ENCODE measurements at regions not wholly inside any gene's neighbourhood (a gene's known extent, or its start where the extent isn't known, plus 50 kb on each side); places are given as distances from the start of the nearest gene placed in this dataset.

GRCh38 chr7:131674131-131674530, 117.7 kb upstream of the PODXL start:
- ATAC-seq = no peak
- intact Hi-C loops (cut with micrococcal nuclease) = no loop called here
- Mint-ChIP-seq H3K9me3 (no peaks in the 10 kb centered on the region), H3K4me3 (no peak overlapping the region), H3K4me1 (ENCODE audit: low read depth) (no peaks in the 10 kb centered on the region), H3K27ac (no peak overlapping the region), H3K36me3 (ENCODE audit: low read depth) (no peaks in the 10 kb centered on the region), H3K27me3 (peaks cover 24% of the 10 kb centered on the region)
- no peak for DNase-seq
- TF ChIP-seq CTCF (IDR thresholded peaks at IDR 0.05) = no peak
- ChIA-PET CTCF (interaction anchor here (1.3 kb wide), 1 partner anchor 15 kb away, joined by 3 read pairs; no protein-coding TSS in a partner anchor), POLR2A (no interaction called here)

DNA sequence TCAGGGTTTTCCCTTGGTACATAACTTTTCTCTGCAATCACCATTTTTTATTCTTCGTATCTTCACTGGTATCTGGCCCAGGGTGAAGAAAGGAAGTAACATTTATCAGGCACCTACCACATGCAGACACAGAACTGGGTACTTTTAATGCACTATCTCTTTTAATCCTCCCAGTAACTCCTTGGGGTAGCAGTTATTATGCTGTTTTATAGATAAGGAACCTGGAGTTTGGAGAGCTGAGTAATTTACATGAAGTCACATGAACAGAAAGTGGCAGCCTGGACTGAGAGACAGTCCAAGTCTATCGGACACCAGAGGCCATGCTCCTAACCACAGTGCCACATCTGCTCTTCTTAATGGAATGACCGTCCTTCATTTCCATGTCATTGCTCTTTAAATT, 117.1 kb upstream of the PODXL start:
- POLR2A ChIA-PET = no interaction called here
- no peak overlapping the region for H3K4me3 Mint-ChIP-seq
- no peak overlapping the region for H3K27ac Mint-ChIP-seq
- H3K4me1 Mint-ChIP-seq (ENCODE audit: low read depth) = no peaks in the 10 kb centered on the region
- CTCF ChIA-PET = interaction anchor here (1.3 kb wide), 1 partner anchor 16 kb away, joined by 3 read pairs; no protein-coding TSS in a partner anchor
- no peak for TF ChIP-seq CTCF (IDR thresholded peaks at IDR 0.05)
- peaks cover 24% of the 10 kb centered on the region for H3K27me3 Mint-ChIP-seq
- ATAC-seq (no peak), DNase-seq (no peak)
- no peaks in the 10 kb centered on the region for H3K36me3 Mint-ChIP-seq (ENCODE audit: low read depth)
- H3K9me3 Mint-ChIP-seq = no peaks in the 10 kb centered on the region
- intact Hi-C loops (cut with micrococcal nuclease) = no loop called here

- Mint-ChIP-seq H3K36me3 (ENCODE audit: low read depth) (no peaks in the 10 kb centered on the region), H3K27ac (no peak overlapping the region)
- CTCF ChIA-PET = no interaction called here
Measured at GRCh38 chr7:131670406-131670805, 114.0 kb upstream of the PODXL start.

DNA sequence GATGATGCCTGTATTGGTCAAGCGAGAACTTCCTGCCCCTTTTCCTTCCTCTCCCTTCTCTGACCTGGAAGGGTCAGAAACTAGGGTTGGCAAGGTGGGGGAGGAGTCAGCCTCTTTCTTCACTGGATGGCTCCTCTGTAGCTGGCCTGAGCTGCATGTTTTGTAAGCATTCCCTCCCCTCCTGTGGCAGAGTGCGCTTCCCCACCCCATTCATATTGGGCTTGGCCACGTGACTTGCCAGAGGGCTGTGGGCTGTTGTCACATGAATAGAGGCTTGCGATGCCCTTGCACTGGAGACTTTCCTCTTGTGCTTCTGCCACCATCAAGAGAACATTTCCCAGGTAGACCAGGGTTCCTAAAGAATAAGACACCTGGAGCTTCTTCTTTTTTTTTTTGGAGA, 111.3 kb upstream of the PODXL start:
- DNase-seq = no peak
- ChIA-PET CTCF (no interaction called here), POLR2A (no interaction called here)
- no peak overlapping the region for H3K4me3 Mint-ChIP-seq
- intact Hi-C loops (cut with micrococcal nuclease) = no loop called here
- peaks cover 2% of the 10 kb centered on the region for H3K9me3 Mint-ChIP-seq
- TF ChIP-seq CTCF (IDR thresholded peaks at IDR 0.05) = no peak
- H3K36me3 Mint-ChIP-seq (ENCODE audit: low read depth) = no peaks in the 10 kb centered on the region
- H3K27me3 Mint-ChIP-seq = peaks cover 8% of the 10 kb centered on the region
- no peak overlapping the region for H3K27ac Mint-ChIP-seq
- ATAC-seq = no peak
- no peaks in the 10 kb centered on the region for H3K4me1 Mint-ChIP-seq (ENCODE audit: low read depth)

More at GRCh38 chr7:131670406-131670805, 114.0 kb upstream of the PODXL start:
- intact Hi-C loops (cut with micrococcal nuclease) = no loop called here
- H3K27me3 Mint-ChIP-seq = peaks cover 13% of the 10 kb centered on the region
- peaks cover 2% of the 10 kb centered on the region for H3K9me3 Mint-ChIP-seq
- ATAC-seq (no peak), DNase-seq (no peak)
- H3K4me1 Mint-ChIP-seq (ENCODE audit: low read depth) = no peaks in the 10 kb centered on the region
- POLR2A ChIA-PET = no interaction called here
- H3K4me3 Mint-ChIP-seq = no peak overlapping the region
- no peak for TF ChIP-seq CTCF (IDR thresholded peaks at IDR 0.05)

DNA sequence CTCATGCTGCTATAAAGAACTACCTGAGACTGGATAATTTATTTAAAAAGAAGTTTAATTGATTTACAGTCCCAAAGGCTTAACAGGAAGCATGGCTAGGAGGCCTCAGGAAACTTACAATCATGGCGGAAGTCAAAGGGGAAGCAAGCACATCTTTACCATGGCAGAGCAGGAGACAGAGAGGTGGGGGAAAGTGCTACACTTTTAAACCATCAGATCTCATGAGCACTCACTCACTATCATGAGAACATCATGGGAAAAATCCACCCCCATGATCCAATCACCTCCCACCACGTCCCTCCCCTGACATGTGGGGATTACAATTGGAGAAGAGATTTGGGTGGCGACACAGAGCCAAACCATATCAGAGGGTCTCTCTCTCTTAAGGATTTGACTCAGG, 108.6 kb upstream of the PODXL start:
- no peaks in the 10 kb centered on the region for H3K4me1 Mint-ChIP-seq (ENCODE audit: low read depth)
- DNase-seq = no peak
- peaks cover 2% of the 10 kb centered on the region for H3K27me3 Mint-ChIP-seq
- H3K36me3 Mint-ChIP-seq (ENCODE audit: low read depth) = no peaks in the 10 kb centered on the region
- peaks cover 2% of the 10 kb centered on the region for H3K9me3 Mint-ChIP-seq
- H3K4me3 Mint-ChIP-seq = no peak overlapping the region
- intact Hi-C loops (cut with micrococcal nuclease) = no loop called here
- no peak for ATAC-seq
- POLR2A ChIA-PET = no interaction called here
- CTCF ChIA-PET = no interaction called here
- no peak for TF ChIP-seq CTCF (IDR thresholded peaks at IDR 0.05)
- no peak overlapping the region for H3K27ac Mint-ChIP-seq

Data from activated CD8-positive, alpha-beta T cell treated with anti-CD3 and anti-CD28 coated beads for 36 hours (primary cell).